Right lobe of liver (tissue), 6 donors: ENCODE measurements at regions not wholly inside any gene's neighbourhood (a gene's known extent, or its start where the extent isn't known, plus 50 kb on each side); places are given as distances from the start of the nearest gene placed in this dataset.
"Not testable (repeated sequence)": the region's sequence is repeated elsewhere in the genome, so short reads cannot be mapped to it uniquely, and the experiment has no call there.

ENCODE experiments used
- ATAC-seq, 4 donors: fragments of 200-7000 bp; cut with Tn5 transposase; one replicate each; pipeline ENCODE4 v1.9.1; 2020; ENCODE audit warnings: mild to moderate bottlenecking in 4 of 4, moderate library complexity in 4 of 4
- DNase-seq, 3 donors: peaks; one replicate each; pipeline ENCODE4 v3.0.0-alpha.2; 2020
- H3K27ac ChIP-seq, 3 donors: fragments of 200-600 bp; one replicate each; pipeline ENCODE4 v1.8.0; 2022
- H3K27me3 ChIP-seq, 2 donors: fragments of 200-600 bp; one replicate each; pipeline ENCODE4 v1.8.0; 2022
- H3K36me3 ChIP-seq, 4 donors: fragments of 200-600 bp; sonication (generic) in 1 of 4; one replicate each; pipeline versions ENCODE4 v1.5.1 to v1.8.0; 2017 to 2022; ENCODE audit warnings: control low read depth in 1 of 4
- H3K4me1 ChIP-seq, 4 donors: fragments of 200-600 bp; sonication (generic) in 1 of 4; one replicate each; pipeline versions ENCODE4 v1.5.1 to v1.8.0; 2017 to 2022; ENCODE audit warnings: control low read depth in 1 of 4
- H3K4me3 ChIP-seq, 3 donors: fragments of 200-600 bp; one replicate each; pipeline ENCODE4 v1.8.0; 2022
- H3K9me3 ChIP-seq, 4 donors: fragments of 200-600 bp; sonication (generic) in 1 of 4; one replicate each; pipeline versions ENCODE4 v1.5.1 to v1.8.0; 2017 to 2022; ENCODE audit warnings: control low read depth in 1 of 4
- CTCF ChIP-seq, 4 donors: fragments of 200-600 bp in 3 of 4; fragments of 450-650 bp in 1 of 4; IDR thresholded peaks; one replicate each; pipeline versions ENCODE4 v1.5.1 to v1.8.0; 2016 to 2022; ENCODE audit warnings: antibody characterized with exemption in 4 of 4, mild to moderate bottlenecking in 2 of 4
- POLR2A ChIP-seq: fragments of 450-650 bp; IDR thresholded peaks from one replicate; pipeline ENCODE4 v1.6.1; 2017; ENCODE audit warnings: antibody characterized with exemption, mild to moderate bottlenecking
- WGBS: methylation state at CpG from one replicate; pipeline ENCODE4 v1.1.6; 2018; ENCODE audit warnings: low coverage, low lambda C conversion rate; ENCODE audit not compliant: insufficient coverage; ENCODE audit errors: missing lambda C conversion rate; 5-methylcytosine and 5-hydroxymethylcytosine counted together
- intact Hi-C, 2 donors: fragments of 100-400 bp; cut with DNase I; formaldehyde crosslinking; loops; one replicate each; pipeline versions ENCODE4 v1.11.2 to v1.14.1; 2022
- donor health status: DM: no; HTN: yes; CAD: no.
- donor health status: DM: no; HTN: no; CAD: no.
- donor health status: DM: no; HTN: no; CAD: no.
- donor health status: DM: no; HTN: yes; CAD: no.
- donor health status: DM: no; HTN: yes; CAD: no.

- no peaks in the 10 kb centered on the region for H3K9me3 ChIP-seq
- no peaks in the 10 kb centered on the region for H3K36me3 ChIP-seq
- 62% methylated on average over 3 of the region's 3 CpGs for WGBS
- intact Hi-C loops: no loop called here
- no peaks in the 10 kb centered on the region for H3K27me3 ChIP-seq
- DNase-seq (no peak), ATAC-seq (no peak)
- H3K4me1 ChIP-seq: no peaks in the 10 kb centered on the region
- no peak overlapping the region for H3K4me3 ChIP-seq
- H3K27ac ChIP-seq: no peak overlapping the region
- TF ChIP-seq CTCF (IDR thresholded peaks at IDR 0.05): no peak
- TF ChIP-seq POLR2A: no peak
These were observed 215.7 kb downstream of the SYT10 start for GRCh38 chr12:33223956-33224355.

- Histone ChIP-seq H3K36me3 (no peaks in the 10 kb centered on the region), H3K27ac (no peak overlapping the region), H3K27me3 (no peaks in the 10 kb centered on the region), H3K4me1 (no peaks in the 10 kb centered on the region), H3K4me3 (no peak overlapping the region), H3K9me3 (no peaks in the 10 kb centered on the region)
- intact Hi-C loops: no loop called here
- 83% methylated on average over 3 of the region's 4 CpGs for WGBS
- ATAC-seq (peak in 1 of 4 donors; percentile 37), DNase-seq (no peak)
- TF ChIP-seq CTCF (IDR thresholded peaks at IDR 0.05): no peak
- TF ChIP-seq POLR2A: no peak
These were observed 217.3 kb downstream of the SYT10 start for GRCh38 chr12:33222357-33222756.

DNA sequence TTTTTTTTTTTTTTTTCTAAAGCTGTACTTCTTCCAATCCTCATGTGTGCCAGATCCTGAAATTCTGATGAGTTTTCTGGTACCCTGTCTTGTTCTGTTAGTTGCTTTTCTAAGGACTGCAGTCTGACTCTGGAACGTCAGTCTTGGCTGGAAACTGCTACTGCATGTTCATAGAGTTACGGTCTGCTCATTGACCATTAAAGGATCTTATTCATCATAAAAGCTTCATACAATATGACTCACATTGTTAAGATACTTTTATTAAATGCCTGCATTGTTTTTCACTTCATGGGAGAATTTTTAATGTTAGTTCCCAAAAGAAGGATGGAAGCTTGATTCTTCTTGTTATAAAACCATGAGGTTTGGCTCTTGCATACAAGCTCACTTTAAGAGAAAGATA, 233.6 kb downstream of the SYT10 start:
- 55% methylated on average over 2 of the region's 2 CpGs for WGBS
- intact Hi-C loops: no loop called here
- TF ChIP-seq POLR2A (no peak), CTCF (IDR thresholded peaks at IDR 0.05) (no peak)
- no peak for ATAC-seq
- Histone ChIP-seq H3K9me3 (no peaks in the 10 kb centered on the region), H3K27ac (no peak overlapping the region), H3K4me3 (no peak overlapping the region), H3K4me1 (no peaks in the 10 kb centered on the region), H3K36me3 (no peaks in the 10 kb centered on the region), H3K27me3 (no peaks in the 10 kb centered on the region)
- DNase-seq: no peak

GRCh38 chr12:33194389-33194788, 245.2 kb downstream of the SYT10 start:
- DNase-seq, H3K27me3 ChIP-seq, H3K4me1 ChIP-seq, H3K4me3 ChIP-seq, H3K9me3 ChIP-seq, H3K36me3 ChIP-seq, intact Hi-C loops, ATAC-seq, H3K27ac ChIP-seq: not testable (repeated sequence)

- DNase-seq (no peak), ATAC-seq (no peak)
- Histone ChIP-seq H3K4me3 (no peak overlapping the region), H3K36me3 (no peaks in the 10 kb centered on the region), H3K4me1 (no peaks in the 10 kb centered on the region), H3K9me3 (no peaks in the 10 kb centered on the region), H3K27ac (no peak overlapping the region), H3K27me3 (no peaks in the 10 kb centered on the region)
- intact Hi-C loops: no loop called here
- WGBS: 39% methylated on average over 4 of the region's 4 CpGs
- TF ChIP-seq CTCF (IDR thresholded peaks at IDR 0.05): no peak
- no peak for TF ChIP-seq POLR2A
These were observed 247.4 kb downstream of the SYT10 start for GRCh38 chr12:33192226-33192625.
